ENCODE measurements at regions not wholly inside any gene's neighbourhood (a gene's known extent, or its start where the extent isn't known, plus 50 kb on each side); places are given as distances from the start of the nearest gene placed in this dataset.

DNA sequence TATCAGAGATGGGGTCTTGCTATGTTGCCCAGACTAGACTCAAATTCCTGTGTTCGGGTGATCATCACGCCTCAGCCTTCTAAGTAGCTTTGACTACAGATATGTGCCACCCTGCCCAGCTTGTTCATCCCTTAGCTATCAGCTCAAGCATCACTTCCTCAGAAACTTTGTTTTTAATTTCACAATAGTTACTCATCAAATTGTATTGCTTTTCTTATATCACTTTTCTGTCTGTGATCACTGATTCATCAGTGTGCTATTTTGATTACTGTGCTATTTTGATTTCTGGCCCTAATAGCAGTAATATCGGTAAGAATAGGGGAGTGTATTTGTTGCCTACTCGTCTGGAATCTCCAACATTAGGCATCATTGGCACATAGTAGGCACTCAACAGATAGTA, 878.6 kb upstream of the PCDH20 start:
- TF ChIP-seq, protein P1, sequence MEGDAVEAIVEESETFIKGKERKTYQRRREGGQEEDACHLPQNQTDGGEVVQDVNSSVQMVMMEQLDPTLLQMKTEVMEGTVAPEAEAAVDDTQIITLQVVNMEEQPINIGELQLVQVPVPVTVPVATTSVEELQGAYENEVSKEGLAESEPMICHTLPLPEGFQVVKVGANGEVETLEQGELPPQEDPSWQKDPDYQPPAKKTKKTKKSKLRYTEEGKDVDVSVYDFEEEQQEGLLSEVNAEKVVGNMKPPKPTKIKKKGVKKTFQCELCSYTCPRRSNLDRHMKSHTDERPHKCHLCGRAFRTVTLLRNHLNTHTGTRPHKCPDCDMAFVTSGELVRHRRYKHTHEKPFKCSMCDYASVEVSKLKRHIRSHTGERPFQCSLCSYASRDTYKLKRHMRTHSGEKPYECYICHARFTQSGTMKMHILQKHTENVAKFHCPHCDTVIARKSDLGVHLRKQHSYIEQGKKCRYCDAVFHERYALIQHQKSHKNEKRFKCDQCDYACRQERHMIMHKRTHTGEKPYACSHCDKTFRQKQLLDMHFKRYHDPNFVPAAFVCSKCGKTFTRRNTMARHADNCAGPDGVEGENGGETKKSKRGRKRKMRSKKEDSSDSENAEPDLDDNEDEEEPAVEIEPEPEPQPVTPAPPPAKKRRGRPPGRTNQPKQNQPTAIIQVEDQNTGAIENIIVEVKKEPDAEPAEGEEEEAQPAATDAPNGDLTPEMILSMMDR (IDR thresholded peaks at IDR 0.05): no peak
- no peak for TF ChIP-seq POLR2AphosphoS5 (IDR thresholded peaks at IDR 0.05)

Data from gastroesophageal sphincter (tissue), 3 donors.